Stimulated activated CD8-positive, alpha-beta memory T cell treated with anti-CD3 and anti-CD28 coated beads, Interleukin-7, amount 100 ng/mL, for 48 hours (primary cell): ENCODE measurements at regions not wholly inside any gene's neighbourhood (a gene's known extent, or its start where the extent isn't known, plus 50 kb on each side); places are given as distances from the start of the nearest gene placed in this dataset.
"Not testable (repeated sequence)": the region's sequence is repeated elsewhere in the genome, so short reads cannot be mapped to it uniquely, and the experiment has no call there.

Source experiments
- DNase-seq, 2 donors: peaks; one replicate each; pipeline ENCODE4 v3.0.0-alpha.2; 2020; ENCODE audit warnings: low read depth in 1 of 2; ENCODE audit errors: extremely low read depth in 1 of 2

- no peak for DNase-seq
Measured at GRCh38 chr2:113341191-113341869, 62.6 kb upstream of the PAX8 start.

DNA sequence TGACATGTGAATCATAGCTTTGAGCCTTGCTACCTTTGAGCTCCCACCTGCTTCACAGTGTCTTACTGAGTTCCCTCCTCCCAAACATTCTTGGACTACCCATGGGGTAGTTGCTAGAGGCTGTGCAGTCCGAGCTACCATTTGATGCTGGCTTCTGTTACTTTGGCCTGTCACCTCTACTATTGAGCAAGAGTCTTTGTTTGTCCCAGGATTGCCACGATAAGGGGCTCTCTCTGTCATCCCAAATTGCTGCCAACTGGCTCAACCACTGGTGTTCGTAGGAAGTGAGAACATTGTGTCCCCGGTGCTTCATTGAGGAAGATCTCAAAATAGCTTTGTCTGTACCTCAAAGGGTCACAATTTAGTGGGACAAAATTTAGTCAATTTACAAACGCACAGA lies 59.1 kb upstream of the PAX8 start:
- no peak for DNase-seq

GRCh38 chr2:113336040-113336439 lies 57.3 kb upstream of the PAX8 start:
- DNase-seq: not testable (repeated sequence)

GRCh38 chr2:113334147-113334546 lies 55.4 kb upstream of the PAX8 start:
- no peak for DNase-seq

- DNase-seq: not testable (repeated sequence)
Measured at GRCh38 chr2:113333735-113334134, 55.0 kb upstream of the PAX8 start.

DNA sequence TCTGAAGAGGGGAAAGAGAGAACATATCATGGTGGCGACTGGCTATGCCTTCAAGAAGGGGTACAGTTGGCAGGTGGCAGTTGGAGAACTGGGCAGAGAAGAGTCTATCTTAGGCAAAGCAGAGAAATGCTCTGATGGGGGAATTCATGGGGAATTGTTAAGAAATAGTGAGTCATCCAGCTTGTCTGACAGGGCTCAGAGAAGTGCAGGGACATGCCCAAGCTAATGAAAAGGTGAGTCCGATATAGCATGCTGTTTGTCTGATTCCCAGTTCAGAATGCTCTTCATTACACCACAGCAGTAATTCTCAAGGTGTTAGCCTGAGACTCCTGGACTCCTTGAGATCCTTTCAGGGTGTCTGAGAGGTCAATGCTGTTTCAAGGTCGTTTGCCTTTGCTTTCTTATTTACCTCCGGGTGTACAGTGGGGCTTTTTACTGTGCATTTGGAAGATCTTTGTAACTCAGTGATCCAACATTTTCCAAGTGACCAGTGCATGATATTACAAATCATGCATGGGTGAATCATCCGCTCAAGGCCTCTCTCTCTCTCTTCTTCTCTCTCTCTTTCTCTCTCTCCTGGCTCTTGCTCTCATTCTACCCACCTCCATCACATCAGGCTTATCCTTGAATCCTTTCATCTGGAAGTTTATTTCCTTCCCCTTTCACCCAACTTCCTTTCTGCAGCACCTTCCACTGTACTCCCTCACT lies 51.5 kb upstream of the PAX8 start:
- DNase-seq: not testable (repeated sequence)

DNA sequence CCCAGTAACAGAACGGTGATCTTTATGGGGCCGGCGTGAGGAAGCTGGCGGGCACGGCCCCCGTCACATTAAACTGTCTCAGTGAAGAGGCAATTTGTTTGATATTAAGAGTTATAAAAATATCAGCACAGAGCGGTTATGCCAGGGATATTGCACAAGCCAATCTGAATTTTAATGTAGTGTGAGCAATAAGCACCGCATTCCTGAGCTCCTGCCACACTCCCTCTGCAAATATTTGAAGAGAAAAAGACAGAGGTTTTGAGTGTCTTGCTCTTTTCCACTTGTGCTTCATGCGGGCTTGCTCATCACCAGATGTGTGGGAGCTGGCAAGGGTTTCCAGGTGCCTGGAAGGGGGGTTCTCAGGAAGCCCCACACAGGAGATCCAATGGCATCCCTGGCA lies 50.3 kb upstream of the PAX8 start:
- not testable (repeated sequence) for DNase-seq

GRCh38 chr2:113328572-113328971 lies 49.9 kb upstream of the PAX8 start:
- not testable (repeated sequence) for DNase-seq
